GM23248 (cell line): ENCODE measurements at regions not wholly inside any gene's neighbourhood (a gene's known extent, or its start where the extent isn't known, plus 50 kb on each side); places are given as distances from the start of the nearest gene placed in this dataset.

Experiments
- DNase-seq: peaks from one replicate; pipeline ENCODE4 v3.0.0-alpha.2; 2015
- H2AFZ ChIP-seq: fragments of 200-600 bp; sonication (generic); 2 replicates; pipeline ENCODE4 v1.6.1; 2016; ENCODE audit warnings: antibody characterized with exemption
- H3F3A ChIP-seq: fragments of 200-600 bp; sonication (generic); 2 replicates; pipeline ENCODE4 v1.6.1; 2016; ENCODE audit warnings: mild to moderate bottlenecking, antibody characterized with exemption, mixed run types; ENCODE audit not compliant: insufficient read depth
- H3K27ac ChIP-seq: fragments of 200-600 bp; sonication (generic); 2 replicates; pipeline ENCODE4 v1.5.1; 2016; ENCODE audit warnings: mild to moderate bottlenecking
- H3K27me3 ChIP-seq: fragments of 200-600 bp; sonication (generic); replicated peaks from 2 replicates; pipeline ENCODE4 v1.6.1; 2016; ENCODE audit warnings: mild to moderate bottlenecking; ENCODE audit not compliant: insufficient read depth
- H3K36me3 ChIP-seq: fragments of 200-600 bp; sonication (generic); 2 replicates; pipeline ENCODE4 v1.6.1; 2016; ENCODE audit warnings: low read depth, mild to moderate bottlenecking
- H3K4me1 ChIP-seq: fragments of 200-600 bp; sonication (generic); 2 replicates; pipeline ENCODE4 v1.6.1; 2016; ENCODE audit warnings: mild to moderate bottlenecking; ENCODE audit not compliant: insufficient read depth
- H3K4me2 ChIP-seq: fragments of 200-600 bp; sonication (generic); one replicate; pipeline ENCODE4 v1.6.1; 2016; ENCODE audit warnings: mild to moderate bottlenecking; ENCODE audit not compliant: unreplicated experiment
- H3K4me3 ChIP-seq: fragments of 200-600 bp; sonication (generic); 2 replicates; pipeline ENCODE4 v1.5.1; 2016; ENCODE audit warnings: mild to moderate bottlenecking
- H3K79me2 ChIP-seq: fragments of 200-600 bp; sonication (generic); 2 replicates; pipeline ENCODE4 v1.6.1; 2016; ENCODE audit warnings: mild to moderate bottlenecking; ENCODE audit not compliant: insufficient read depth
- H3K9ac ChIP-seq: fragments of 200-600 bp; sonication (generic); 2 replicates; pipeline ENCODE4 v1.6.1; 2016; ENCODE audit warnings: mild to moderate bottlenecking
- H3K9me2 ChIP-seq: fragments of 200-600 bp; sonication (generic); 2 replicates; pipeline ENCODE4 v1.6.1; 2016; ENCODE audit warnings: mixed run types, mild to moderate bottlenecking, moderate library complexity; ENCODE audit not compliant: insufficient read depth
- H3K9me3 ChIP-seq: fragments of 200-600 bp; sonication (generic); one replicate; pipeline ENCODE4 v1.6.1; 2017; ENCODE audit warnings: low read depth
- H4K20me1 ChIP-seq: fragments of 200-600 bp; sonication (generic); 2 replicates; pipeline ENCODE4 v1.6.0; 2016; ENCODE audit not compliant: insufficient read depth
- EZH2 ChIP-seq: fragments of 200-600 bp; sonication (generic); IDR thresholded peaks from 2 replicates; pipeline ENCODE4 v1.6.1; 2018; ENCODE audit warnings: antibody characterized with exemption, mild to moderate bottlenecking; ENCODE audit not compliant: insufficient read depth, poor library complexity, severe bottlenecking
- EZH2phosphoT487 ChIP-seq: fragments of 200-600 bp; sonication (generic); IDR thresholded peaks from 2 replicates; pipeline ENCODE4 v1.6.1; 2018; ENCODE audit warnings: antibody characterized with exemption, moderate library complexity, mild to moderate bottlenecking, low read depth; ENCODE audit not compliant: insufficient read depth
- WGBS, 2 experiments: methylation state at CpG; one replicate each; pipeline ENCODE4 v1.1.6; 2015 to 2017; ENCODE audit warnings: low lambda C conversion rate in 2 of 2, low coverage in 1 of 2; ENCODE audit errors: missing lambda C conversion rate in 2 of 2; 5-methylcytosine and 5-hydroxymethylcytosine counted together
- in situ Hi-C: fragments of 300-500 bp; cut with MboI; formaldehyde crosslinking; loops from 2 replicates; pipeline ENCODE4 v1.15.0; 2020

- Histone ChIP-seq H2AFZ (no peak overlapping the region), H3K79me2 (no peaks in the 10 kb centered on the region), H3F3A (no peaks in the 10 kb centered on the region), H3K4me2 (no peak overlapping the region), H4K20me1 (no peaks in the 10 kb centered on the region), H3K4me3 (no peak overlapping the region), H3K9me2 (no peaks in the 10 kb centered on the region), H3K27me3 (no peaks in the 10 kb centered on the region), H3K9ac (no peak overlapping the region), H3K27ac (no peak overlapping the region), H3K36me3 (peaks cover 5% of the 10 kb centered on the region; the same call in 1 of the 2 replicates), H3K4me1 (no peaks in the 10 kb centered on the region), H3K9me3 (no peaks in the 10 kb centered on the region)
- no peak for DNase-seq
- in situ Hi-C loops, result no loop called here
- no peak for TF ChIP-seq EZH2phosphoT487
- TF ChIP-seq EZH2, result no peak
- 75 to 83% methylated on average over 3 of the region's 3 CpGs for WGBS, 2 experiments
Measured at GRCh38 chr9:109926421-109926869, 146.4 kb downstream of the PALM2AKAP2 start.

- H3K9me2 ChIP-seq, result no peaks in the 10 kb centered on the region
- H3K79me2 ChIP-seq, result no peaks in the 10 kb centered on the region
- no peak for TF ChIP-seq EZH2
- TF ChIP-seq EZH2phosphoT487, result no peak
- no peaks in the 10 kb centered on the region for H4K20me1 ChIP-seq
- in situ Hi-C loops, result no loop called here
- no peaks in the 10 kb centered on the region for H3K27me3 ChIP-seq
- no peak for DNase-seq
- H3K9ac ChIP-seq, result no peak overlapping the region
- H2AFZ ChIP-seq, result no peak overlapping the region
- H3K4me1 ChIP-seq, result no peaks in the 10 kb centered on the region
- no peaks in the 10 kb centered on the region for H3K9me3 ChIP-seq
- no peak overlapping the region for H3K27ac ChIP-seq
- H3K36me3 ChIP-seq, result no peaks in the 10 kb centered on the region; the same call in 1 of the 2 replicates
- H3F3A ChIP-seq, result 0 out of 2 replicates have a peak, but pooled peaks cover 9% of the 10 kb centered on the region
- no peak overlapping the region for H3K4me3 ChIP-seq
- 98% methylated on average over 7 of the region's 7 CpGs for WGBS, 2 experiments
- H3K4me2 ChIP-seq, result no peak overlapping the region
Measured at GRCh38 chr9:109931623-109932022, 151.6 kb downstream of the PALM2AKAP2 start.

GRCh38 chr9:109934136-109934856, 154.3 kb downstream of the PALM2AKAP2 start:
- peak; percentile 3 for DNase-seq
- no peak overlapping the region for H3K9ac ChIP-seq
- 0 out of 2 replicates have a peak, but pooled peaks cover 9% of the 10 kb centered on the region for H3F3A ChIP-seq
- H3K4me2 ChIP-seq, result no peak overlapping the region
- no peak overlapping the region for H3K4me3 ChIP-seq
- no peak for TF ChIP-seq EZH2phosphoT487
- TF ChIP-seq EZH2, result no peak
- H3K36me3 ChIP-seq, result no peaks in the 10 kb centered on the region; the same call in 1 of the 2 replicates
- 83 to 84% methylated on average over 5 of the region's 5 CpGs for WGBS, 2 experiments
- H3K9me3 ChIP-seq, result no peaks in the 10 kb centered on the region
- no peak overlapping the region for H2AFZ ChIP-seq
- H4K20me1 ChIP-seq, result no peaks in the 10 kb centered on the region
- H3K4me1 ChIP-seq, result no peaks in the 10 kb centered on the region
- no peaks in the 10 kb centered on the region for H3K9me2 ChIP-seq
- H3K79me2 ChIP-seq, result no peaks in the 10 kb centered on the region
- in situ Hi-C loops, result no loop called here
- no peaks in the 10 kb centered on the region for H3K27me3 ChIP-seq
- no peak overlapping the region for H3K27ac ChIP-seq

GRCh38 chr9:109934857-109935215, 154.8 kb downstream of the PALM2AKAP2 start:
- no peaks in the 10 kb centered on the region for H3K4me1 ChIP-seq
- H4K20me1 ChIP-seq, result no peaks in the 10 kb centered on the region
- no peak overlapping the region for H3K4me3 ChIP-seq
- H3K79me2 ChIP-seq, result no peaks in the 10 kb centered on the region
- H3K4me2 ChIP-seq, result no peak overlapping the region
- DNase-seq, result no peak
- WGBS, 2 experiments, result 100% methylated on average over 4 of the region's 4 CpGs
- H3K36me3 ChIP-seq, result no peaks in the 10 kb centered on the region; the same call in 1 of the 2 replicates
- no peak overlapping the region for H3K27ac ChIP-seq
- in situ Hi-C loops, result no loop called here
- no peaks in the 10 kb centered on the region for H3K9me2 ChIP-seq
- H3F3A ChIP-seq, result 0 out of 2 replicates have a peak, but pooled peaks cover 9% of the 10 kb centered on the region
- H3K9ac ChIP-seq, result no peak overlapping the region
- no peaks in the 10 kb centered on the region for H3K27me3 ChIP-seq
- H2AFZ ChIP-seq, result no peak overlapping the region
- H3K9me3 ChIP-seq, result no peaks in the 10 kb centered on the region
- no peak for TF ChIP-seq EZH2phosphoT487
- TF ChIP-seq EZH2, result no peak
